ENCODE measurements at regions not wholly inside any gene's neighbourhood (a gene's known extent, or its start where the extent isn't known, plus 50 kb on each side); places are given as distances from the start of the nearest gene placed in this dataset.

GRCh38 chr3:117665296-117665695, 955.7 kb downstream of the TUSC7 start:
- TF ChIP-seq, protein P1, sequence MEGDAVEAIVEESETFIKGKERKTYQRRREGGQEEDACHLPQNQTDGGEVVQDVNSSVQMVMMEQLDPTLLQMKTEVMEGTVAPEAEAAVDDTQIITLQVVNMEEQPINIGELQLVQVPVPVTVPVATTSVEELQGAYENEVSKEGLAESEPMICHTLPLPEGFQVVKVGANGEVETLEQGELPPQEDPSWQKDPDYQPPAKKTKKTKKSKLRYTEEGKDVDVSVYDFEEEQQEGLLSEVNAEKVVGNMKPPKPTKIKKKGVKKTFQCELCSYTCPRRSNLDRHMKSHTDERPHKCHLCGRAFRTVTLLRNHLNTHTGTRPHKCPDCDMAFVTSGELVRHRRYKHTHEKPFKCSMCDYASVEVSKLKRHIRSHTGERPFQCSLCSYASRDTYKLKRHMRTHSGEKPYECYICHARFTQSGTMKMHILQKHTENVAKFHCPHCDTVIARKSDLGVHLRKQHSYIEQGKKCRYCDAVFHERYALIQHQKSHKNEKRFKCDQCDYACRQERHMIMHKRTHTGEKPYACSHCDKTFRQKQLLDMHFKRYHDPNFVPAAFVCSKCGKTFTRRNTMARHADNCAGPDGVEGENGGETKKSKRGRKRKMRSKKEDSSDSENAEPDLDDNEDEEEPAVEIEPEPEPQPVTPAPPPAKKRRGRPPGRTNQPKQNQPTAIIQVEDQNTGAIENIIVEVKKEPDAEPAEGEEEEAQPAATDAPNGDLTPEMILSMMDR (IDR thresholded peaks at IDR 0.05; ENCODE audit: low read depth, low read length) = no peak
- TF ChIP-seq POLR2A (IDR thresholded peaks at IDR 0.05; ENCODE audit: extremely low read depth, insufficient read length) (no peak), MYC (IDR thresholded peaks at IDR 0.05; ENCODE audit: low read depth, low read length) (no peak)
